Medulla oblongata (tissue), 1 donor: ENCODE measurements at regions not wholly inside any gene's neighbourhood (a gene's known extent, or its start where the extent isn't known, plus 50 kb on each side); places are given as distances from the start of the nearest gene placed in this dataset.
"Not testable (repeated sequence)": the region's sequence is repeated elsewhere in the genome, so short reads cannot be mapped to it uniquely, and the experiment has no call there.

Experiments used
- DNase-seq: peaks from one replicate; pipeline ENCODE4 v3.0.0-alpha.2; 2015; ENCODE audit errors: extremely low spot score

GRCh38 chr6:159440911-159441703 is 251.9 kb downstream of the SOD2 start:
- DNase-seq = no peak

DNA sequence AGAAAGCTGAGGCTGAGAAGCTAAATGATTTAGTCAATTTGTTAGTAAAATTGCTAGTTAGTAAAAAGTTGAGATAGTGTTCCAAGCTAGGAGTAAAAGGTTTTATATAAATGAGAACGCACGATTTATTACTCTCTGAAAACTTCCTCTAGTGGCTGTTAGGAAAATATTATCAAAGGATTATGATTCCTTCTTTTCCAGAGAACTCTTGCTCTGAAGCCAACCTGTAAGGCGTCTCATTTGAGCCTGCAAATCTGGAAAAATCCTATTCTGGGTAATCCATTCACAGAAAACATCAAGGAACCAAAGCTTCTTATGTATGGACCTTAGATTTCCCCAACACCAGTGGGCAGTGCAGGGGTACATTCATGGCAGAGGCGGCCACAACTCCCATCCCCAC is 252.7 kb downstream of the SOD2 start:
- no peak for DNase-seq

DNA sequence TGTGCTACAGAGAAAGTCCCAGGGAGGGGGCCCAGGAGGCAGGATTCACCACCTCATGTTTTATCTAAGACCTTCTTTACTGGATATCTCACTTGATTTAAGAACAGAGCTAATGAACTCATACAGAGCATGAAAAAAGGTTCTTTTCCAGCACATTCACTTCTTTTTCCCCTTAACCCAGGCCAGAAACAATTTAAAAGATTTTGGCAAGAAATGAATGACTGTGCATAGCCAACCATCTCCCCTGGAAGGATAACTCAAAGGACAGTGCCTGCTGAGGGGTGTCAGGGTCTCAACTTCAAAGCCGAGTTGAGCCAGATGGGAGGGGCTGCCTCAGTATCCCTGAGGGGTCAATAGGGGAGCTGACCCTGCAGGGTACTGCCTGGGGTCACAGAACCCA is 253.4 kb downstream of the SOD2 start:
- no peak for DNase-seq

DNA sequence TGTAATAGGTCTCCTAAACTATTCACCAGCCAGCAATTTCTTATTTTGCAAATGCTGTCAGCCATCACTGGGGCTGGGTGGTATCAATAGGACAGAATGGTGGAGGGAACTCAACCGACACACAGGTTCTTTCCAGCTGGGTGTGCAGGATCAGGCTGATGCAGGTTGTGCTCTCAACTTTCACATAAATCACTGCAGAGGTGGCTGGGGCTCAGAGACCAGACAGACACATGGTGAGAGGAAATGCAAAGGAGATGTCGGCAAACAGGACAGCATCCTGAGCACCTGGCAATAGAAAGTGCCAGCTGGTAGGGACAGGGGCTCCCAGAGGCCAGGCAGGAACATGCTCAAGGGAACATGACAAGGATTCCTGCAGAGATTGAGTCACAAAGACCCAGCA is 254.9 kb downstream of the SOD2 start:
- DNase-seq = no peak

GRCh38 chr6:159436581-159436980 is 256.5 kb downstream of the SOD2 start:
- DNase-seq = no peak

DNA sequence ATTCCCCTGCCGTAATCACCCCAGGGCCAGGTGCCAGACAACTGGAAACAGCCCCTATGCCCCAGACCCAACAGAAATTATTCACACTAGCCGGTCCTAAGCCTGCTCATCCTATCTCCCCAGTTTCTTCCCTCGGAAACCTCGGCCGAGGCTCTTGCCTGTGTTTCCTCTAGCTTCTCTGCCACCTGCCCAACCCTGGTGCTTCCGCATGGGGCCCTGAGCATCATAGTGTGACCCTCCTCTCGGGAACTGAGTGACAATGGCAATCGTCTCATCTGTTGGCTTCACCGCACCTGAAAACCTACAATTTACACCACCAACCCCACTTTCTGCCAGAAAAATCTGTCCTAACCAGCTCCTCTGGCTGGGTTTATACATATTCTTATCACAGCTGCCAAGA is 257.3 kb downstream of the SOD2 start:
- DNase-seq = no peak

GRCh38 chr6:159434410-159434809 is 258.6 kb downstream of the SOD2 start:
- peak; percentile 18 for DNase-seq

DNA sequence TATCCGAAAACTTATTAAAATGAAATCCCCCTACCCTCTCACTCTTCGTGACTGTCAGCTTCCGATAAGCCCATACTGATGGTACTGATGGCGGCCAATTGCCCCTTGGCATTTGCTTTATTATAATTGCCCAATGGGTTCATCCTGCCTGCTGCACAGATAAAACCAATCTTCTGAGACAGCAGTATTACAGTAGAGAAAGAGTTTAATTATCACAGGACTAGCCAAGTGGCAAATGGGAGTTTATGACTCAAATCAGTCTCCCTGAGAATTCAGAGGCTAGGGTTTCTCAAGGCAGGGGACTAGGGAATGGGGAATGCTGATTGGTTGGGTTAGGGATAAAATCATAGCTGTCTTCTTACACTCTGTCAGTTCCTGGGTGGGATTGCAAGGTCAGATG is 259.5 kb downstream of the SOD2 start:
- DNase-seq = no peak

DNA sequence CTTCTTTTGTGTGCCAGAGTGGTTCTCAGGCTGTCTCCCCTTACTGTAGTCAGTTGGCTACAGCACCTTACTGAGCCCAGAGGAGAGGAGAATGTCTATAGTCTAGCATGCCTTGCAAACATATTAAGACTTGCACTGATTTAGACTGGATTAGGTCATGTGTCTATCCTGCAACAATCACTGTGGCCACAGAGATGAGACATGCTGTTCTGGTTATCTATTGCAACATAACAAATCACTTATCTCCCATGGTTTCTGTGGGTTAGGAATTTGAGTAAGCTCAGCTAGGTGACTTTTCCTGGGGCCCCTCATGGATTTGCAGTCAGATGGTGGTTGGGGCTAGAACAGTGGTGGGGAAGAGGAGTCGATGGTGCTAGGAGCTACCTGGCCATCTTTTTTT is 261.3 kb downstream of the SOD2 start:
- DNase-seq = no peak

GRCh38 chr6:159430323-159430722 is 261.1 kb downstream of the FNDC1 start:
- DNase-seq = no peak

GRCh38 chr6:159429433-159429832 is 260.2 kb downstream of the FNDC1 start:
- DNase-seq = no peak

GRCh38 chr6:159427771-159428170 is 258.6 kb downstream of the FNDC1 start:
- DNase-seq = no peak

GRCh38 chr6:159427335-159427734 is 258.1 kb downstream of the FNDC1 start:
- no peak for DNase-seq

- DNase-seq = no peak
Observed at GRCh38 chr6:159425421-159425820, 256.2 kb downstream of the FNDC1 start.

DNA sequence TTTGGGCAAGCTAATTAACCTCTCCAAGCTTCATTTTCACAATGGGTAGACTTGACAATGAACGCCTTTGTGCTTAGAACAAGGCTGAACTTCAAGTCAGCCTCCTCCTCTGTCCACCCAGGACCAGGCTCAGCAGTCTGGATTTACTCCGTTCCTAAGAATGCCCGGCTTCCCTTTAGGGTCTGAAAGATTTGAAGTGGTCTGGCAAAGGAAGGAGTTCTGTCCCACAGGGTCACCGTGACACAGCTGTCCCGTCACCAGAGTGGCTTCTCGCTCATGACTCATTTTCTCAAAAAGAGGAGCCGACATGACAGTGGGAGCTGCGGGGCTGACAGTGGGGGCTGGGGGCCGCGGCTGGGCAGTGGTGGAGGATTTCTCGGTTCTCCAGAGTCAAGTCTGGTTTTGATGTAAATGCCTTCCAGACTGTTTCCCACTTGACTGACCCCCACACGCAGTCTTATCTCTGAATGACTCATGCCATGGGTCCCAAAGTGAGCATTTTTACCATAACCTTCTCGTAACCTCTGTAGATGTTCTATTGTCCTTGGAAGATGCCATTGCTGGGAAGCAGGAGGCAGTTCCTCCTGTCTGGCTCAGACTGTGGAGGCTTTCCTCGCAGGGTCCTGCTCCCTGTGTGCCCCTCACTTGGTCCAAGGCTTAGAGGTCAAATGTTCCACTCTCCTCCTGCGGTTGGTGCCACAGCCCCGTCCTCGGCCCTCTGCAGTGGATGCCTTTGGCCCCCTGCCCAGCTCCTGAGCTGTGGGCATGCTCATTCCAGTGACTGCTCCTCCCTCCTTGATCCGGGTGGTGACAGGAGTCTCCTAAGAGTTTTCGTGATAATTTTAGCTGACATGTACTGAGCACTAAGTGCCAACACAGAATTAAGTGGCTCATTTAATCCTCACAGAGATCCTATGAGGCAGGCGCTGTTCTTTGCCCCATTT is 253.1 kb downstream of the FNDC1 start:
- DNase-seq = peak; percentile 27

GRCh38 chr6:159421586-159421985 is 252.4 kb downstream of the FNDC1 start:
- DNase-seq = no peak

DNA sequence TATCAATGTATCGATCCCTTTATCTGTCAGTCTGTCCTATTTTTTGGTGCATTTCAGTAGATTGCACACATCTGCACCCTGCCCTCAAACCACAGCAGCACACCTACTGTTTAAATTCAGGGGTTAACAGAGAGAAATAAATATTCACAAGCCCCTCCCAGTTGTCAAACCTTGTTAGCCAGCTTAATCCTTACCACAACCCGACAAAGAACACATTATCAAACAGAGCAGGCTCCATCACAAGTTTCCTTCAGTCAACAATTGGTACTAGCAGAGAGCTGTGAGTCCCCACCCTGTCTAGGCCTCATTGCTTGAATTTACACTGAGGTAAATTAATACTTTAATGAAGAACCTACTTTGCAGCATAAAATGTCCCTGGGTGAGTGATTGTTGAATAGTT is 249.8 kb downstream of the FNDC1 start:
- no peak for DNase-seq

GRCh38 chr6:159416891-159417560 is 247.8 kb downstream of the FNDC1 start:
- no peak for DNase-seq

DNA sequence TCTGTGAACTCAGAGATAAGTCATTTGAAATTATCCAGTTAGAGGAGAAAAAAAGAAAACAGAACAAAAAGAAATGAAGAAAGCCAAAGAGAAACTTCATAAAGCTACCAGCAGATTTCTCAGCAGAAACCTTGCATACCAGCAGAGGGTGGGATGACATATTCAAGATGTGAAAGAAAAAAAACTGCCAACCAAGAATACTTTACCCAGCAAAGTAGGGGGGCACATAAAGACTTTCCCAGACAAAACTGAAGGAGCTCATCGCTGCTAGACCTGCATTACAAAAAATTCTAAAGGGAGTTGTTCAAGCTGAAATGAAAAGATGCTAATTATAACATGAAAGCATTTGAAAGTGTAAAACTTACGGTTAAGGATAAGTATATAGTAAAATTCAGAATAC is 246.3 kb downstream of the FNDC1 start:
- no peak for DNase-seq

DNA sequence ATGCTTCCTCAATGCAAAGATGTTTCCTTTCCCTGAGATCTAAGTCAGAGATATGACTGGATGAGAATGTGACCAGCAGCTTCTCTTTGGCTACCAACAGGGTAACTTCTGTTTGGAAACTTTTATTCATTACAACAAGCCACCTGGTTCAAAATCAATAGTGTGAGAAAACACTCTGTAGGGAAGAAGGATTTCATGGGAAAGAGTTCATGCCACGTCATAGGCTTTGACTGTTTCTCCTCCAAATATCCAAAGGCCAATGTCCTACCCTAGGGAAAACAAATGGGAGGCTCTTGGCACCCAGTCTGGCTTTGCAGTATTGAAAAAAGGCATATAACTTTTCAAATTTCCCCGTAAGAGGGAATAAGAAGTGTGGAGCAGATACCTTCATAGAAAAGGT is 245.5 kb downstream of the FNDC1 start:
- no peak for DNase-seq

- DNase-seq = not testable (repeated sequence)
Observed at GRCh38 chr6:159407211-159407780, 238.1 kb downstream of the FNDC1 start.

DNA sequence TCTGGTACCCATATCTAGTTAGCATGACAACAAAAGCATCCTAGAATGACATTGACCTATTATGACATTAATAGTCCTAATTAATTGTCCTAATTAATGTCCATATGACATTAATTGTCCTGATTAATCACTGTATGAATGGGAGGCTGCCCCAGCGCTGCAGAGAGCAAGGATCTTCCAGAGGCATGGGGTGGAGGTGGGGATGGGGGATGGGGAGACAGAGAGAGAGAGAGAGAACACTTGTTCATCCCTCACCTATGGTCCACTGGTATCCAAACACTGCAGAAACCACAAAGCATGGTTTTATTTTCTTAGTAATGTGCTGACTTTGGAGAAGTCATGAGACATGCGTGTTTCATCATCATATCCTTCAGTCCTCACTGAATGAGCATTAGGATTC is 235.1 kb downstream of the FNDC1 start:
- no peak for DNase-seq
